HepG2 (cell line): ENCODE measurements at regions not wholly inside any gene's neighbourhood (a gene's known extent, or its start where the extent isn't known, plus 50 kb on each side); places are given as distances from the start of the nearest gene placed in this dataset.
A peak's percentile ranks its signal among the peaks of the same experiment; 100 is the strongest.

Experiments used
- ATAC-seq: fragments of 200-7000 bp; cut with Tn5 transposase; 3 replicates; pipeline ENCODE4 v1.9.1; 2020; ENCODE audit warnings: mild to moderate bottlenecking, moderate library complexity
- BruUV-seq: library from RNA; stranded (reverse); fragments of 400-500 nt; replicated peaks from 2 replicates; lab custom pipeline; 2021; lab: Mats Ljungman, UMichigan
- CTCF ChIA-PET: fragments of 300-600 bp; formaldehyde crosslinking; extraction: SDS; loops from one replicate; lab custom pipeline; 2021; ENCODE audit warnings: low total read pairs, inconsistent platforms, low intra/inter-chr PET ratio; lab: Yijun Ruan, JAX
- POLR2A ChIA-PET: fragments of 350-600 bp; sonication (Branson Sonifier 250); formaldehyde crosslinking; loops from one replicate; lab custom pipeline; 2020; ENCODE audit warnings: antibody characterized with exemption, inconsistent platforms; lab: Yijun Ruan, JAX
- DNase-seq: peaks from one replicate; pipeline ENCODE4 v3.0.0-alpha.2; 2015; ENCODE audit warnings: low spot score
- FAIRE-seq: peaks from 3 replicates; lab custom pipeline; 2011; peaks lifted over from hg19 to GRCh38; lab: Jason Lieb, UNC
- H2AFZ ChIP-seq: one replicate; pipeline ENCODE4 v1.6.1; 2011; ENCODE audit warnings: low read length, inconsistent platforms
- H3K27ac ChIP-seq: fragments of 300-600 bp; 3 replicates; pipeline ENCODE4 v1.8.0; 2011; ENCODE audit warnings: mixed run types, mild to moderate bottlenecking, mixed read lengths, low read length, inconsistent platforms; ENCODE audit not compliant: insufficient read depth; ENCODE audit errors: extremely low read length
- H3K27me3 ChIP-seq, 2 experiments: fragments of 200-600 bp in 1 of 2; 2 replicates in 1 of 2; 3 replicates in 1 of 2; pipeline versions ENCODE4 v1.6.0 to v1.8.0; 2011; ENCODE audit warnings: low read length in 2 of 2, mild to moderate bottlenecking in 2 of 2, moderate library complexity in 2 of 2, inconsistent platforms in 1 of 2; ENCODE audit not compliant: insufficient read depth in 2 of 2, control insufficient read depth in 1 of 2
- H3K36me3 ChIP-seq, 2 experiments: fragments of 200-600 bp in 1 of 2; replicated peaks in 1 of 2; 2 replicates in 1 of 2; 3 replicates in 1 of 2; pipeline versions ENCODE4 v1.5.1 to v1.8.0; 2011; ENCODE audit warnings: low read length in 2 of 2, inconsistent platforms in 1 of 2; ENCODE audit not compliant: insufficient read depth in 2 of 2, control insufficient read depth in 1 of 2
- H3K4me1 ChIP-seq: 2 replicates; pipeline ENCODE4 v1.5.1; 2012; ENCODE audit warnings: low read length, inconsistent platforms; ENCODE audit not compliant: insufficient read depth
- H3K4me2 ChIP-seq: 2 replicates; pipeline ENCODE4 v1.6.0; 2011; ENCODE audit warnings: low read depth, low read length, inconsistent platforms
- H3K4me3 ChIP-seq, 3 experiments: fragments of 200-600 bp in 1 of 3; sonication (generic), shearing (Covaris generic) in 1 of 3; replicated peaks in 1 of 3; 2 replicates each; pipeline ENCODE4 v1.5.1; 2011 to 2016; ENCODE audit warnings: low read length in 3 of 3, inconsistent platforms in 2 of 3, low read depth in 2 of 3, mild to moderate bottlenecking in 2 of 3, control low read depth in 1 of 3, mixed read lengths in 1 of 3; ENCODE audit not compliant: insufficient read depth in 1 of 3
- H3K79me2 ChIP-seq: one replicate; pipeline ENCODE4 v1.6.1; 2011; ENCODE audit warnings: low read length, inconsistent platforms; ENCODE audit not compliant: insufficient read depth
- H3K9ac ChIP-seq: 2 replicates; pipeline ENCODE4 v1.6.0; 2011; ENCODE audit warnings: mild to moderate bottlenecking, low read depth, low read length, inconsistent platforms; ENCODE audit not compliant: insufficient read depth
- H3K9me3 ChIP-seq: 2 replicates; pipeline ENCODE4 v1.5.1; 2012; ENCODE audit warnings: mild to moderate bottlenecking, low read length
- H4K20me1 ChIP-seq: 2 replicates; pipeline ENCODE4 v1.6.0; 2011; ENCODE audit warnings: inconsistent platforms, mild to moderate bottlenecking, low read length, moderate library complexity; ENCODE audit not compliant: insufficient read depth
- HNRNPK ChIP-seq: fragments of 200-400 bp; formaldehyde crosslinking; IDR thresholded peaks from 2 replicates; pipeline ENCODE4 v1.6.1; 2018; ENCODE audit warnings: low read length, low read depth, moderate library complexity, mild to moderate bottlenecking; ENCODE audit not compliant: poor library complexity, severe bottlenecking
- IKZF5 ChIP-seq: IDR thresholded peaks from 2 replicates; pipeline ENCODE4 v1.6.1; 2018; ENCODE audit warnings: missing genetic modification reagents, mild to moderate bottlenecking, missing compliant biosample characterization
- JUN ChIP-seq: sonication (generic); formaldehyde crosslinking; IDR thresholded peaks from 2 replicates; pipeline ENCODE4 v1.4.0; 2020; ENCODE audit warnings: mild to moderate bottlenecking, missing genetic modification reagents
- NR0B2 ChIP-seq: sonication (generic); formaldehyde crosslinking; IDR thresholded peaks from 2 replicates; pipeline ENCODE4 v1.4.0; 2020; ENCODE audit warnings: mild to moderate bottlenecking, missing genetic modification reagents
- RAD21 ChIP-seq: fragments of 450-650 bp; formaldehyde crosslinking; IDR thresholded peaks from 2 replicates; pipeline ENCODE4 v1.5.0; 2020; ENCODE audit warnings: mild to moderate bottlenecking
- SNRNP70 ChIP-seq: fragments of 200-400 bp; formaldehyde crosslinking; IDR thresholded peaks from 2 replicates; pipeline ENCODE4 v1.6.1; 2017; ENCODE audit warnings: mild to moderate bottlenecking, low read depth, low read length, moderate library complexity
- STAG1 ChIP-seq: sonication (generic); formaldehyde crosslinking; IDR thresholded peaks from 2 replicates; pipeline ENCODE4 v1.4.0; 2020; ENCODE audit warnings: missing genetic modification reagents
- TGIF2 ChIP-seq: IDR thresholded peaks from 2 replicates; pipeline ENCODE4 v1.6.1; 2016; ENCODE audit warnings: control low read depth, missing compliant biosample characterization
- U2AF2 ChIP-seq: fragments of 200-400 bp; formaldehyde crosslinking; IDR thresholded peaks from 2 replicates; pipeline ENCODE4 v1.6.1; 2017; ENCODE audit warnings: low read depth, mild to moderate bottlenecking, low read length
- ZFYVE20 ChIP-seq: sonication (generic); formaldehyde crosslinking; IDR thresholded peaks from 2 replicates; pipeline ENCODE4 v1.8.0; 2023; ENCODE audit warnings: low read depth, mild to moderate bottlenecking, moderate library complexity, missing genetic modification reagents, borderline replicate concordance
- ZNF18 ChIP-seq: sonication (generic); formaldehyde crosslinking; IDR thresholded peaks from 2 replicates; pipeline ENCODE4 v1.8.0; 2022; ENCODE audit warnings: mild to moderate bottlenecking, missing genetic modification reagents; ENCODE audit not compliant: insufficient replicate concordance
- ZNF576 ChIP-seq: sonication (generic); formaldehyde crosslinking; IDR thresholded peaks from 2 replicates; pipeline ENCODE4 v1.4.0; 2020; ENCODE audit warnings: mild to moderate bottlenecking, missing genetic modification reagents
- ZNF749 ChIP-seq: sonication (generic); formaldehyde crosslinking; IDR thresholded peaks from 2 replicates; pipeline ENCODE4 v1.8.0; 2022; ENCODE audit warnings: mild to moderate bottlenecking, missing genetic modification reagents, moderate library complexity, borderline replicate concordance
- ZNF768 ChIP-seq: sonication (generic); formaldehyde crosslinking; IDR thresholded peaks from 2 replicates; pipeline ENCODE4 v1.4.0; 2020; ENCODE audit warnings: missing genetic modification reagents
- WGBS: methylation state at CpG from one replicate; pipeline ENCODE4 v1.1.6; 2017; ENCODE audit warnings: low lambda C conversion rate; 5-methylcytosine and 5-hydroxymethylcytosine counted together
- in situ Hi-C: cut with HindIII; loops from 2 replicates; pipeline ENCODE4 v1.10.0; 2017; ENCODE audit warnings: low pct_unique_long_range_greater_than_20kb; ENCODE audit not compliant: extremely low pct_ligation_motif_present
- intact Hi-C: fragments of 100-400 bp; cut with micrococcal nuclease; formaldehyde crosslinking; loops from one replicate; pipeline ENCODE4 v1.10.0; 2022; ENCODE audit not compliant: unreplicated experiment

GRCh38 chr7:1368184-1368681, 91.0 kb downstream of the MICALL2 start:
- WGBS: 48% methylated on average over 2 of the region's 11 CpGs
- ChIA-PET POLR2A (no interaction called here), CTCF (no interaction called here)
- in situ Hi-C loops (no loop called here), intact Hi-C loops (no loop called here)
- no peak for ATAC-seq
- Histone ChIP-seq H3K27me3 (peaks cover 18 to 60% of the 10 kb centered on the region in 2 experiments; a peak in 4 of 5 replicates), H3K9ac (no peak overlapping the region), H3K4me3 (no peak overlapping the region), H3K4me1 (peaks cover 8% of the 10 kb centered on the region), H3K4me2 (no peak overlapping the region), H3K36me3 (no peaks in the 10 kb centered on the region), H3K27ac (no peak overlapping the region), H3K9me3 (no peaks in the 10 kb centered on the region), H3K79me2 (no peaks in the 10 kb centered on the region), H4K20me1 (no peaks in the 10 kb centered on the region), H2AFZ (no peak overlapping the region)
- FAIRE-seq: no peak
- DNase-seq: no peak
- no peak for TF ChIP-seq TGIF2 (CRISPR knock-in tag)
- TF ChIP-seq SNRNP70: no peak
- no peak for TF ChIP-seq IKZF5
- no peak for TF ChIP-seq ZFYVE20 (CRISPR knock-in tag)
- peak; percentile 96 for TF ChIP-seq ZNF768 (CRISPR knock-in tag)
- BruUV-seq: no TSS peak

GRCh38 chr7:1368682-1369571, 90.3 kb downstream of the MICALL2 start:
- ChIA-PET POLR2A (no interaction called here), CTCF (no interaction called here)
- Histone ChIP-seq H3K27me3 (peaks cover 18 to 65% of the 10 kb centered on the region in 2 experiments; a peak in 4 of 5 replicates), H3K79me2 (no peaks in the 10 kb centered on the region), H3K4me2 (no peak overlapping the region), H3K27ac (no peak overlapping the region), H3K4me3 (no peak overlapping the region), H3K4me1 (peaks cover 11% of the 10 kb centered on the region), H2AFZ (no peak overlapping the region), H3K9ac (no peak overlapping the region), H4K20me1 (no peaks in the 10 kb centered on the region), H3K36me3 (no peaks in the 10 kb centered on the region), H3K9me3 (no peaks in the 10 kb centered on the region)
- in situ Hi-C loops: no loop called here
- BruUV-seq: no TSS peak
- WGBS: 23% methylated on average over 12 of the region's 74 CpGs
- intact Hi-C loops: no loop called here
- ATAC-seq (peak; percentile 52), FAIRE-seq (no peak), DNase-seq (peak; percentile 10)
- TF ChIP-seq U2AF2 (no peak), RAD21 (CRISPR knock-in tag) (peak; percentile 40; the same call in 1 of the 2 replicates), NR0B2 (CRISPR knock-in tag) (no peak), HNRNPK (peak; percentile 20), STAG1 (peak; percentile 29), ZNF18 (CRISPR knock-in tag) (no peak), ZNF576 (no peak), JUN (CRISPR knock-in tag) (no peak), ZNF749 (CRISPR knock-in tag) (no peak)
